PC-3 (cell line): ENCODE measurements at regions not wholly inside any gene's neighbourhood (a gene's known extent, or its start where the extent isn't known, plus 50 kb on each side); places are given as distances from the start of the nearest gene placed in this dataset.

Experiments used
- ATAC-seq: fragments of 200-7000 bp; cut with Tn5 transposase; 2 replicates; pipeline ENCODE4 v1.9.1; 2020; ENCODE audit warnings: mild to moderate bottlenecking, moderate library complexity
- BruUV-seq: library from RNA; stranded (reverse); fragments of 400-500 nt; replicated peaks from 2 replicates; lab custom pipeline; 2021; lab: Mats Ljungman, UMichigan
- CTCF ChIA-PET: fragments of 300-600 bp; sonication (Branson Sonifier 250); formaldehyde crosslinking; loops from one replicate; lab custom pipeline; 2022; ENCODE audit warnings: antibody characterized with exemption; lab: Charles Lee
- POLR2A ChIA-PET: fragments of 300-600 bp; sonication (Branson Sonifier 250); formaldehyde crosslinking; loops from one replicate; lab custom pipeline; 2022; ENCODE audit warnings: antibody characterized with exemption; ENCODE audit not compliant: unreplicated experiment; lab: Charles Lee
- DNase-seq: peaks from one replicate; pipeline ENCODE4 v3.0.0-alpha.2; 2015
- H2AFZ ChIP-seq: fragments of 300-600 bp; sonication (generic); 2 replicates; pipeline ENCODE4 v1.6.0; 2016; ENCODE audit warnings: antibody characterized with exemption, low read length
- H3F3A ChIP-seq: fragments of 300-600 bp; sonication (generic); one replicate; pipeline ENCODE4 v1.6.0; 2017; ENCODE audit warnings: antibody characterized with exemption, low read length, control low read depth, mild to moderate bottlenecking; ENCODE audit not compliant: unreplicated experiment
- H3K27ac ChIP-seq: fragments of 300-600 bp; sonication (generic); 2 replicates; pipeline ENCODE4 v1.5.1; 2016; ENCODE audit warnings: mild to moderate bottlenecking, low read length
- H3K27me3 ChIP-seq: fragments of 300-600 bp; sonication (generic); 2 replicates; pipeline ENCODE4 v1.6.1; 2016; ENCODE audit warnings: low read length, mixed read lengths
- H3K36me3 ChIP-seq: fragments of 300-600 bp; sonication (generic); 2 replicates; pipeline ENCODE4 v1.6.1; 2016; ENCODE audit warnings: low read depth, mixed run types, low read length, mixed read lengths
- H3K4me1 ChIP-seq: fragments of 300-600 bp; sonication (generic); 2 replicates; pipeline ENCODE4 v1.5.1; 2016; ENCODE audit warnings: low read length; ENCODE audit not compliant: insufficient read depth
- H3K4me2 ChIP-seq: fragments of 300-600 bp; sonication (generic); 2 replicates; pipeline ENCODE4 v1.6.0; 2016; ENCODE audit warnings: low read length
- H3K4me3 ChIP-seq: fragments of 300-600 bp; sonication (generic); 2 replicates; pipeline ENCODE4 v1.5.1; 2016; ENCODE audit warnings: mild to moderate bottlenecking, low read length, mixed read lengths
- H3K79me2 ChIP-seq: fragments of 300-600 bp; sonication (generic); 2 replicates; pipeline ENCODE4 v1.6.1; 2017; ENCODE audit warnings: low read length, mixed read lengths
- H3K9ac ChIP-seq: fragments of 300-600 bp; sonication (generic); 2 replicates; pipeline ENCODE4 v1.6.0; 2016; ENCODE audit warnings: mild to moderate bottlenecking, low read length
- H3K9me2 ChIP-seq: fragments of 300-600 bp; sonication (generic); replicated peaks from 2 replicates; pipeline ENCODE4 v1.6.1; 2016; ENCODE audit warnings: mixed run types, low read length, mixed read lengths
- H3K9me3 ChIP-seq: fragments of 300-600 bp; sonication (generic); 2 replicates; pipeline ENCODE4 v1.6.1; 2016; ENCODE audit warnings: low read length, mixed read lengths
- H4K20me1 ChIP-seq: fragments of 300-600 bp; sonication (generic); 2 replicates; pipeline ENCODE4 v1.6.1; 2016; ENCODE audit warnings: low read length, mixed read lengths
- CTCF ChIP-seq: fragments of 300-600 bp; sonication (generic); conservative IDR thresholded peaks from 2 replicates; pipeline ENCODE4 v1.5.1; 2017; ENCODE audit warnings: antibody characterized with exemption, low read depth, mild to moderate bottlenecking, low read length
- EZH2 ChIP-seq: fragments of 300-600 bp; sonication (generic); IDR thresholded peaks from one replicate; pipeline ENCODE4 v1.6.1; 2017; ENCODE audit warnings: antibody characterized with exemption, mild to moderate bottlenecking, low read length; ENCODE audit not compliant: unreplicated experiment
- EZH2phosphoT487 ChIP-seq: fragments of 300-600 bp; sonication (generic); IDR thresholded peaks from 2 replicates; pipeline ENCODE4 v1.6.1; 2018; ENCODE audit warnings: mild to moderate bottlenecking, antibody characterized with exemption, low read length, borderline replicate concordance
- intact Hi-C: fragments of 100-400 bp; cut with micrococcal nuclease; formaldehyde crosslinking; loops from 2 replicates; pipeline ENCODE4 v1.9.0; 2023

GRCh38 chr2:59674100-59674499, 879.4 kb downstream of the BCL11A start:
- no peak for DNase-seq
- no peaks in the 10 kb centered on the region for H3K79me2 ChIP-seq

GRCh38 chr2:59665021-59665420, 888.4 kb downstream of the BCL11A start:
- intact Hi-C loops, result no loop called here
- Histone ChIP-seq H2AFZ (no peak overlapping the region), H3K9me2 (no peaks in the 10 kb centered on the region), H3K36me3 (no peaks in the 10 kb centered on the region), H3K79me2 (no peaks in the 10 kb centered on the region), H3K9me3 (no peaks in the 10 kb centered on the region), H3F3A (no peaks in the 10 kb centered on the region), H3K4me1 (no peaks in the 10 kb centered on the region), H3K27me3 (peaks cover 35% of the 10 kb centered on the region), H3K9ac (no peak overlapping the region), H3K27ac (no peak overlapping the region), H4K20me1 (no peaks in the 10 kb centered on the region), H3K4me3 (no peak overlapping the region), H3K4me2 (no peak overlapping the region)
- ATAC-seq (no peak), DNase-seq (no peak)
- no TSS peak for BruUV-seq
- no peak for TF ChIP-seq CTCF
- no peak for TF ChIP-seq EZH2phosphoT487
- TF ChIP-seq EZH2, result no peak
- CTCF ChIA-PET, result no interaction called here
- POLR2A ChIA-PET, result no interaction called here

More at GRCh38 chr2:59674100-59674499, 879.4 kb downstream of the BCL11A start:
- ATAC-seq, result no peak
- ChIA-PET CTCF (no interaction called here), POLR2A (no interaction called here)
- Histone ChIP-seq H4K20me1 (no peaks in the 10 kb centered on the region), H3K9me2 (no peaks in the 10 kb centered on the region), H3K27ac (no peak overlapping the region), H2AFZ (no peak overlapping the region), H3K27me3 (no peaks in the 10 kb centered on the region), H3K9ac (no peak overlapping the region), H3F3A (no peaks in the 10 kb centered on the region), H3K36me3 (no peaks in the 10 kb centered on the region), H3K4me3 (no peak overlapping the region), H3K4me1 (no peaks in the 10 kb centered on the region), H3K9me3 (no peaks in the 10 kb centered on the region), H3K4me2 (no peak overlapping the region)
- intact Hi-C loops, result no loop called here
- TF ChIP-seq EZH2phosphoT487, result no peak
- BruUV-seq, result no TSS peak

GRCh38 chr2:59662127-59662861, 891.2 kb downstream of the BCL11A start:
- Histone ChIP-seq H3K27me3 (peaks cover 32% of the 10 kb centered on the region), H3K9me3 (no peaks in the 10 kb centered on the region), H3K4me3 (no peak overlapping the region), H3K9ac (no peak overlapping the region), H4K20me1 (no peaks in the 10 kb centered on the region), H2AFZ (no peak overlapping the region), H3F3A (no peaks in the 10 kb centered on the region), H3K79me2 (no peaks in the 10 kb centered on the region), H3K9me2 (no peaks in the 10 kb centered on the region), H3K36me3 (no peaks in the 10 kb centered on the region), H3K27ac (no peak overlapping the region), H3K4me1 (no peaks in the 10 kb centered on the region), H3K4me2 (no peak overlapping the region)
- ChIA-PET POLR2A (no interaction called here), CTCF (no interaction called here)
- no TSS peak for BruUV-seq
- TF ChIP-seq EZH2phosphoT487 (no peak), EZH2 (no peak), CTCF (no peak)
- ATAC-seq (no peak), DNase-seq (no peak)
- intact Hi-C loops, result no loop called here
